ENCODE measurements at regions not wholly inside any gene's neighbourhood (a gene's known extent, or its start where the extent isn't known, plus 50 kb on each side); places are given as distances from the start of the nearest gene placed in this dataset.

GRCh38 chr13:57003682-57004081 is 137.0 kb upstream of the PRR20A start:
- H3K79me2 ChIP-seq (ENCODE audit: insufficient read depth, low read length): no peaks in the 10 kb centered on the region
- H3K4me1 ChIP-seq (ENCODE audit: insufficient read depth, low read length): no peaks in the 10 kb centered on the region
- H3K27me3 ChIP-seq (ENCODE audit: insufficient read depth, low read length): no peaks in the 10 kb centered on the region
- H3K27ac ChIP-seq (ENCODE audit: low read depth, low read length): no peak overlapping the region
- H3K4me3 ChIP-seq (ENCODE audit: insufficient read depth, low read length): no peak overlapping the region
- H4K20me1 ChIP-seq (ENCODE audit: insufficient read depth, low read length): no peaks in the 10 kb centered on the region
- H3K4me2 ChIP-seq (ENCODE audit: insufficient read depth, low read length): no peak overlapping the region
- DNase-seq (ENCODE audit: insufficient read length, low spot score, missing footprints): no peak
- no peaks in the 10 kb centered on the region for H3K9me3 ChIP-seq (ENCODE audit: low read depth, low read length)
- TF ChIP-seq CTCF (IDR thresholded peaks at IDR 0.05; ENCODE audit: extremely low read depth, low read depth, low read length): no peak
- no peaks in the 10 kb centered on the region for H3K36me3 ChIP-seq (ENCODE audit: insufficient read depth, low read length)
- H2AFZ ChIP-seq (ENCODE audit: low read length): no peak overlapping the region

GRCh38 chr13:57017357-57017756 is 123.4 kb upstream of the PRR20A start:
- H2AFZ ChIP-seq (ENCODE audit: low read length): no peak overlapping the region
- TF ChIP-seq CTCF (IDR thresholded peaks at IDR 0.05; ENCODE audit: extremely low read depth, low read depth, low read length): no peak
- H3K79me2 ChIP-seq (ENCODE audit: insufficient read depth, low read length): no peaks in the 10 kb centered on the region

GRCh38 chr13:57018915-57019314 is 121.8 kb upstream of the PRR20A start:
- peaks cover 2% of the 10 kb centered on the region for H3K9me3 ChIP-seq (ENCODE audit: low read depth, low read length)
- no peak overlapping the region for H2AFZ ChIP-seq (ENCODE audit: low read length)
- no peak overlapping the region for H3K4me3 ChIP-seq (ENCODE audit: insufficient read depth, low read length)
- no peak overlapping the region for H3K4me2 ChIP-seq (ENCODE audit: insufficient read depth, low read length)
- TF ChIP-seq CTCF (IDR thresholded peaks at IDR 0.05; ENCODE audit: extremely low read depth, low read depth, low read length): no peak
- H3K4me1 ChIP-seq (ENCODE audit: insufficient read depth, low read length): no peaks in the 10 kb centered on the region
- no peaks in the 10 kb centered on the region for H4K20me1 ChIP-seq (ENCODE audit: insufficient read depth, low read length)
- H3K79me2 ChIP-seq (ENCODE audit: insufficient read depth, low read length): no peaks in the 10 kb centered on the region
- H3K27me3 ChIP-seq (ENCODE audit: insufficient read depth, low read length): no peaks in the 10 kb centered on the region
- no peak for DNase-seq (ENCODE audit: insufficient read length, low spot score, missing footprints)
- H3K27ac ChIP-seq (ENCODE audit: low read depth, low read length): no peak overlapping the region
- H3K36me3 ChIP-seq (ENCODE audit: insufficient read depth, low read length): no peaks in the 10 kb centered on the region

More at GRCh38 chr13:57017357-57017756, 123.4 kb upstream of the PRR20A start:
- Histone ChIP-seq H3K27me3 (ENCODE audit: insufficient read depth, low read length) (no peaks in the 10 kb centered on the region), H3K27ac (ENCODE audit: low read depth, low read length) (no peak overlapping the region), H3K4me2 (ENCODE audit: insufficient read depth, low read length) (no peak overlapping the region), H3K4me1 (ENCODE audit: insufficient read depth, low read length) (no peaks in the 10 kb centered on the region), H3K36me3 (ENCODE audit: insufficient read depth, low read length) (no peaks in the 10 kb centered on the region), H3K4me3 (ENCODE audit: insufficient read depth, low read length) (no peak overlapping the region), H4K20me1 (ENCODE audit: insufficient read depth, low read length) (no peaks in the 10 kb centered on the region), H3K9me3 (ENCODE audit: low read depth, low read length) (peaks cover 2% of the 10 kb centered on the region)
- no peak for DNase-seq (ENCODE audit: insufficient read length, low spot score, missing footprints)

- Histone ChIP-seq H4K20me1 (ENCODE audit: insufficient read depth, low read length) (no peaks in the 10 kb centered on the region), H3K27me3 (ENCODE audit: insufficient read depth, low read length) (no peaks in the 10 kb centered on the region), H3K79me2 (ENCODE audit: insufficient read depth, low read length) (no peaks in the 10 kb centered on the region), H3K4me1 (ENCODE audit: insufficient read depth, low read length) (no peaks in the 10 kb centered on the region), H3K4me2 (ENCODE audit: insufficient read depth, low read length) (no peak overlapping the region), H3K36me3 (ENCODE audit: insufficient read depth, low read length) (no peaks in the 10 kb centered on the region), H3K4me3 (ENCODE audit: insufficient read depth, low read length) (no peak overlapping the region), H3K9me3 (ENCODE audit: low read depth, low read length) (peaks cover 4% of the 10 kb centered on the region), H3K27ac (ENCODE audit: low read depth, low read length) (no peak overlapping the region), H2AFZ (ENCODE audit: low read length) (no peak overlapping the region)
- no peak for DNase-seq (ENCODE audit: insufficient read length, low spot score, missing footprints)
- no peak for TF ChIP-seq CTCF (IDR thresholded peaks at IDR 0.05; ENCODE audit: extremely low read depth, low read depth, low read length)
Measured at GRCh38 chr13:57030671-57031070, 110.0 kb upstream of the PRR20A start.

Data from osteoblast (primary cell).